Peyer's patch (tissue), 4 donors: ENCODE measurements at regions not wholly inside any gene's neighbourhood (a gene's known extent, or its start where the extent isn't known, plus 50 kb on each side); places are given as distances from the start of the nearest gene placed in this dataset.

Source experiments
- DNase-seq, 3 donors: peaks; one replicate each; pipeline ENCODE4 v3.0.0-alpha.2; 2017 to 2019
- H3K27ac ChIP-seq, 4 donors: fragments of 200-600 bp; sonication (generic); one replicate each; pipeline ENCODE4 v1.5.1; 2016 to 2019
- H3K27me3 ChIP-seq, 2 donors: fragments of 200-600 bp; sonication (generic); one replicate each; pipeline ENCODE4 v1.5.1; 2019
- H3K36me3 ChIP-seq, 3 donors: fragments of 200-600 bp; sonication (generic); one replicate each; pipeline ENCODE4 v1.5.1; 2016 to 2019
- H3K4me1 ChIP-seq, 4 donors: fragments of 200-600 bp; sonication (generic); one replicate each; pipeline ENCODE4 v1.5.1; 2016 to 2019
- H3K4me3 ChIP-seq, 4 donors: fragments of 200-600 bp; sonication (generic); 1 replicate in 3 of 4; 2 replicates in 1 of 4; pipeline ENCODE4 v1.5.1; 2016 to 2019; ENCODE audit warnings: mild to moderate bottlenecking in 1 of 4
- H3K9me3 ChIP-seq, 4 donors: fragments of 200-600 bp; sonication (generic); one replicate each; pipeline ENCODE4 v1.5.1; 2016 to 2019; ENCODE audit warnings: mild to moderate bottlenecking in 1 of 4
- CTCF ChIP-seq, 6 experiments: fragments of 450-650 bp in 4 of 6; fragments of 200-600 bp in 2 of 6; sonication (generic) in 1 of 6; IDR thresholded peaks; one replicate each; pipeline ENCODE4 v1.5.1; 2017 to 2019; ENCODE audit warnings: antibody characterized with exemption in 6 of 6, mild to moderate bottlenecking in 3 of 6, moderate library complexity in 1 of 6
- POLR2A ChIP-seq, 2 donors: fragments of 450-650 bp; IDR thresholded peaks; one replicate each; pipeline ENCODE4 v1.5.1; 2017; ENCODE audit warnings: antibody characterized with exemption in 2 of 2, mild to moderate bottlenecking in 2 of 2, moderate library complexity in 2 of 2

DNA sequence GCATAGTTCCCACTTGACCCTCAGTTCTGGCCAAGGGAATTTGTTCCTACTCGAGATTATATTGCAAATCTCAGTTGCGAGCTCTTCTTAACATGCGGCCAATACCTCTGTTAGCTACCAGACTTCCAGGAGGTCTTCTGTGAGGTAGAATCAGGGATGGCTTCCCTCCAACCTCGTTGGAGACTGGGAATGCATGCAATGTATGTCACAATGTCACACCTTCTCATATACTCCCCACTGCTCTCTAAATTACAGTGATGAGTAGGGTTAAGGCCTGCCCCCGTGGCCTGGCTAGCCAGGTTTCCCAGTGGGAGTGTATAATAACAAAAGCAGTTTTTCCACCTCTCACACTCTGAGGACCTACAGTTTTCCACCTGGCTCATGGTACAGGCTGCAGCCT, 1962.5 kb downstream of the ARAP2 start:
- no peak for TF ChIP-seq CTCF (IDR thresholded peaks at IDR 0.05)
- TF ChIP-seq POLR2A (IDR thresholded peaks at IDR 0.05) = no peak
- H3K4me1 ChIP-seq = no peaks in the 10 kb centered on the region
- H3K27ac ChIP-seq = no peak overlapping the region
- no peak for DNase-seq
- H3K36me3 ChIP-seq = no peaks in the 10 kb centered on the region
- no peaks in the 10 kb centered on the region for H3K27me3 ChIP-seq
- H3K4me3 ChIP-seq = no peak overlapping the region
- no peaks in the 10 kb centered on the region for H3K9me3 ChIP-seq

- Histone ChIP-seq H3K4me3 (no peak overlapping the region), H3K9me3 (no peaks in the 10 kb centered on the region), H3K27ac (no peak overlapping the region), H3K36me3 (no peaks in the 10 kb centered on the region), H3K4me1 (no peaks in the 10 kb centered on the region), H3K27me3 (no peaks in the 10 kb centered on the region)
- DNase-seq = no peak
- no peak for TF ChIP-seq CTCF (IDR thresholded peaks at IDR 0.05)
- no peak for TF ChIP-seq POLR2A (IDR thresholded peaks at IDR 0.05)
These were observed 1954.8 kb downstream of the ARAP2 start for GRCh38 chr4:34289489-34289888.

- no peaks in the 10 kb centered on the region for H3K4me1 ChIP-seq
- no peak overlapping the region for H3K4me3 ChIP-seq
- no peak for DNase-seq
- TF ChIP-seq CTCF (IDR thresholded peaks at IDR 0.05) = no peak
- TF ChIP-seq POLR2A (IDR thresholded peaks at IDR 0.05) = no peak
- no peaks in the 10 kb centered on the region for H3K9me3 ChIP-seq
- H3K36me3 ChIP-seq = no peaks in the 10 kb centered on the region
- H3K27ac ChIP-seq = no peak overlapping the region
- no peaks in the 10 kb centered on the region for H3K27me3 ChIP-seq
These were observed 1954.4 kb downstream of the ARAP2 start for GRCh38 chr4:34289962-34290361.

DNA sequence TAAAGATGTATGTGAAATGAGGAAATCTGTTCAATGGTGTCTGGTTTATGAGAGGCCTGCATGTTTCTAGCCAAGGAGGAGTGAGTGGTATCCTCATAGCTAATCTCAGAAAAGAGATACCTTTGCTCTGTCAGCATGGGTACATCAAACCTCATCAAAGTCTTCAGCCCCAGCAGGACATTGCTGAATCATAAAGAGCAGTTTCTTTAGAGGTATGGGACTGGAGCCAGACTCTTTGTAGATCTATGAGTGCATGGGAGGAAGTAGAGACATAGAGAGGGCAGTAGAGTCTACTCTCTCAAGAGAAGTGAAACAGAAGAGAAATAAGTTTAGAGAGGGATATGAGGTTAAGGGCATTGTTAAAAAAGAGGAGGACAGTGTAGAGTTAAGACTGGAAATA, 1950.9 kb downstream of the ARAP2 start:
- H3K4me3 ChIP-seq = no peak overlapping the region

DNA sequence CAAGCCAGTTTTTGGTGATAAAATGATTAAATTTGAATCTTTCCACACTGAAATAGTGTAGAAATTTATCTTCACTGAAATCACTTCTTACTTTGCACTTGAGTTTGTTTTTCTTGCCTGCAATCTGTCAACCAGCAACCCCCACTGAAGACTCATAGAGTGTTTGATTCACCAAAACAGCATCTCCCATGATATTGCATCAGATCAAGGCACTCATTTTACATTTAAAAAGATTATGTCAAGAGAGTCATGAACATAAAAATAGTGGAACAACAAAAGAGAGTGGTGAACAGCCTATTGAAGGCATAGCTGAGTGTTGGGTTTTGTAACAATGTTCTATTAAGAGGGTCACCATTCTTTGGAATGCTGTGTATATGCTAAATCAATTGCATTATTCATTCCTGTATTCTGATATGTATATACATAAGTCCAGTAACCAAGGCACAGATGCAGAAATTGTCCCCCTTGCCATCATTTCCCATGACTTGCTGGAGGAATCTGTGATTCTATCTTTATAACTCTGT, 1934.9 kb downstream of the ARAP2 start:
- TF ChIP-seq CTCF (IDR thresholded peaks at IDR 0.05) (no peak), POLR2A (IDR thresholded peaks at IDR 0.05) (no peak)
- no peak overlapping the region for H3K4me3 ChIP-seq
- no peaks in the 10 kb centered on the region for H3K36me3 ChIP-seq
- no peaks in the 10 kb centered on the region for H3K9me3 ChIP-seq
- DNase-seq = no peak
- H3K27ac ChIP-seq = no peak overlapping the region
- H3K4me1 ChIP-seq = no peaks in the 10 kb centered on the region
- H3K27me3 ChIP-seq = no peaks in the 10 kb centered on the region

More for the DNA sequence above, 1950.9 kb downstream of the ARAP2 start:
- Histone ChIP-seq H3K36me3 (no peaks in the 10 kb centered on the region), H3K27me3 (no peaks in the 10 kb centered on the region), H3K27ac (no peak overlapping the region), H3K9me3 (no peaks in the 10 kb centered on the region), H3K4me1 (no peaks in the 10 kb centered on the region)
- no peak for DNase-seq
- TF ChIP-seq POLR2A (IDR thresholded peaks at IDR 0.05) (no peak), CTCF (IDR thresholded peaks at IDR 0.05) (no peak)

- Histone ChIP-seq H3K27ac (no peak overlapping the region), H3K4me3 (no peak overlapping the region), H3K36me3 (no peaks in the 10 kb centered on the region), H3K27me3 (no peaks in the 10 kb centered on the region), H3K4me1 (no peaks in the 10 kb centered on the region), H3K9me3 (peaks cover 0 to 5% (median 0%) of the 10 kb centered on the region in 4 donors)
- TF ChIP-seq POLR2A (IDR thresholded peaks at IDR 0.05) (no peak), CTCF (IDR thresholded peaks at IDR 0.05) (no peak)
- DNase-seq = no peak
These were observed 1925.5 kb downstream of the ARAP2 start for GRCh38 chr4:34318773-34319172.
